ENCODE measurements at regions not wholly inside any gene's neighbourhood (a gene's known extent, or its start where the extent isn't known, plus 50 kb on each side); places are given as distances from the start of the nearest gene placed in this dataset.

DNA sequence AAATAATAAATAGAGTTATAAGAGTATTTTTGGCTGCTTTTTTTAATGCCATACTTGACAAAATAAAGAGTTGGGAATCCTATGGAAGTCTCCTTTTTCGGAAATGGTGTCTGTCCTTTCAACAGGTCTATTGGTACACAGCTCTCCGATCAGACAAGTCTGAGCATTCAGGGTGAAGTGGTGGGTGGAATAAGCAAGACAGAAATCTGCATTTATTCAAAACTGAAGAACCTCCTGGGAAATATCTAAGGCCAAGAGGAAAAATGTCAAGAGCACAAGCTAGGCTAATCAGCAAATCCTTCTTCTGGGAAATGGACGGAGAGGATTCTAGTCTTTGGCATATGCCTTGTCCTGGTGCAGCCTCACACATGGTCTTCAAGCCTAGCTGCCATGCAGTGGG is 309.0 kb downstream of the CENPC start:
- no peak for DNase-seq (ENCODE audit: low spot score)
- H3K4me3 ChIP-seq (ENCODE audit: low read depth, low read length, poor library complexity, severe bottlenecking), result no peak overlapping the region
- H3K4me1 ChIP-seq (ENCODE audit: insufficient read depth, low read length, poor library complexity, severe bottlenecking), result no peaks in the 10 kb centered on the region
- intact Hi-C loops (cut with micrococcal nuclease; ENCODE audit: unreplicated experiment), result no loop called here
- H3K36me3 ChIP-seq (ENCODE audit: insufficient read depth, low read length, poor library complexity, severe bottlenecking), result no peaks in the 10 kb centered on the region
- CTCF ChIA-PET, result no interaction called here
- no peak overlapping the region for H3K27ac ChIP-seq (ENCODE audit: low read depth, low read length, poor library complexity, severe bottlenecking)
- H3K9me3 ChIP-seq (ENCODE audit: low read depth, low read length, poor library complexity, severe bottlenecking), result no peaks in the 10 kb centered on the region
- POLR2A ChIA-PET (ENCODE audit: low non-redundant PET), result no interaction called here
- BruUV-seq (replicated peaks), result no TSS peak
- no peaks in the 10 kb centered on the region for H3K27me3 ChIP-seq (replicated peaks; ENCODE audit: insufficient read depth, low read depth, low read length, poor library complexity)
- TF ChIP-seq EZH2 (IDR thresholded peaks at IDR 0.05; ENCODE audit: borderline replicate concordance, low read depth, low read length, poor library complexity, severe bottlenecking), result no peak
- TF ChIP-seq, protein P1, sequence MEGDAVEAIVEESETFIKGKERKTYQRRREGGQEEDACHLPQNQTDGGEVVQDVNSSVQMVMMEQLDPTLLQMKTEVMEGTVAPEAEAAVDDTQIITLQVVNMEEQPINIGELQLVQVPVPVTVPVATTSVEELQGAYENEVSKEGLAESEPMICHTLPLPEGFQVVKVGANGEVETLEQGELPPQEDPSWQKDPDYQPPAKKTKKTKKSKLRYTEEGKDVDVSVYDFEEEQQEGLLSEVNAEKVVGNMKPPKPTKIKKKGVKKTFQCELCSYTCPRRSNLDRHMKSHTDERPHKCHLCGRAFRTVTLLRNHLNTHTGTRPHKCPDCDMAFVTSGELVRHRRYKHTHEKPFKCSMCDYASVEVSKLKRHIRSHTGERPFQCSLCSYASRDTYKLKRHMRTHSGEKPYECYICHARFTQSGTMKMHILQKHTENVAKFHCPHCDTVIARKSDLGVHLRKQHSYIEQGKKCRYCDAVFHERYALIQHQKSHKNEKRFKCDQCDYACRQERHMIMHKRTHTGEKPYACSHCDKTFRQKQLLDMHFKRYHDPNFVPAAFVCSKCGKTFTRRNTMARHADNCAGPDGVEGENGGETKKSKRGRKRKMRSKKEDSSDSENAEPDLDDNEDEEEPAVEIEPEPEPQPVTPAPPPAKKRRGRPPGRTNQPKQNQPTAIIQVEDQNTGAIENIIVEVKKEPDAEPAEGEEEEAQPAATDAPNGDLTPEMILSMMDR (conservative IDR thresholded peaks at IDR 0.05; ENCODE audit: low read depth, low read length), result no peak

DNA sequence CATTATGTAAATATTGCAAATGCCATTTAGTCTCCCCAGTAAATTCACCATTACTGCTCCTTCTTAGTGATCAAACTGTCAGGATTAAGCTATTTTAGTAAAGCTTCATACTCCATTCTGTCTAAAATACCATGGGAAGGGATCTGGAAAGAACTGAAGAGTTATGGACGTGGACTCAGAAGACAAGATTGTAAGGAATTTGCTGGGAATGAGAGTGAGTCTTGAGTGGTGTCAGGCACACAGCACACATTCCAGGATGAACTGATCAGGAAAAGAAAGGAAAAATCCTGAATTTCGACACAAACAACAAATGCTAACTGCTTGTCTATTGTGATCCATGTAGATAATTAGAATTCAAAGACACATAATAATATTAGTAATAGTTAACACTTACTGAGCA is 311.0 kb downstream of the CENPC start:
- Histone ChIP-seq H3K36me3 (ENCODE audit: insufficient read depth, low read length, poor library complexity, severe bottlenecking) (no peaks in the 10 kb centered on the region), H3K4me1 (ENCODE audit: insufficient read depth, low read length, poor library complexity, severe bottlenecking) (no peaks in the 10 kb centered on the region), H3K27ac (ENCODE audit: low read depth, low read length, poor library complexity, severe bottlenecking) (no peak overlapping the region), H3K27me3 (replicated peaks; ENCODE audit: insufficient read depth, low read depth, low read length, poor library complexity) (no peaks in the 10 kb centered on the region), H3K9me3 (ENCODE audit: low read depth, low read length, poor library complexity, severe bottlenecking) (no peaks in the 10 kb centered on the region), H3K4me3 (ENCODE audit: low read depth, low read length, poor library complexity, severe bottlenecking) (no peak overlapping the region)
- intact Hi-C loops (cut with micrococcal nuclease; ENCODE audit: unreplicated experiment), result no loop called here
- no peak for DNase-seq (ENCODE audit: low spot score)
- ChIA-PET CTCF (no interaction called here), POLR2A (ENCODE audit: low non-redundant PET) (no interaction called here)
- TF ChIP-seq, protein P1 (conservative IDR thresholded peaks at IDR 0.05; ENCODE audit: low read depth, low read length), result no peak
- no peak for TF ChIP-seq EZH2 (IDR thresholded peaks at IDR 0.05; ENCODE audit: borderline replicate concordance, low read depth, low read length, poor library complexity, severe bottlenecking)
- no TSS peak for BruUV-seq (replicated peaks)

DNA sequence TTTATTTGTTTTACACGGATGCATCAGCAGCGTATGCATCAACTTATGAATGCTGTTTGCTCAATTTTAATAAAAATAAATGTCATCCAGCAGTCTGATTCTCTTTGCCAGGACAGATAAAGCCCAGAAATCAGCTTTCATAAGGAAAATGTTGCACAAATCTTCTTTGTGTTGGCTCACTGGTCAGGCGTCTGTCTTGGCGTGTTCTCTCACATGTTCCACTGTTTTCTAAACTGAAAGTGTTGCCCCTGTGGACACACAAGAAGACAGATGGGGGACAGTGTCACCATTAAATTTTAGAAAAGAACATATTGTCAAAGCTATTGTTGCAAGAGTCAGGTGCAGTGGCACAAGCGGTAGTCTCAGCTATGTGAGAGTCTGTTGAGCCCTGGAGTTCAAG is 316.2 kb downstream of the CENPC start:
- Histone ChIP-seq H3K36me3 (ENCODE audit: insufficient read depth, low read length, poor library complexity, severe bottlenecking) (no peaks in the 10 kb centered on the region), H3K27me3 (replicated peaks; ENCODE audit: insufficient read depth, low read depth, low read length, poor library complexity) (no peaks in the 10 kb centered on the region), H3K4me3 (ENCODE audit: low read depth, low read length, poor library complexity, severe bottlenecking) (no peak overlapping the region), H3K4me1 (ENCODE audit: insufficient read depth, low read length, poor library complexity, severe bottlenecking) (no peaks in the 10 kb centered on the region), H3K9me3 (ENCODE audit: low read depth, low read length, poor library complexity, severe bottlenecking) (no peaks in the 10 kb centered on the region), H3K27ac (ENCODE audit: low read depth, low read length, poor library complexity, severe bottlenecking) (no peak overlapping the region)
- DNase-seq (ENCODE audit: low spot score), result no peak
- intact Hi-C loops (cut with micrococcal nuclease; ENCODE audit: unreplicated experiment), result no loop called here
- TF ChIP-seq, protein P1 (conservative IDR thresholded peaks at IDR 0.05; ENCODE audit: low read depth, low read length), result no peak
- no peak for TF ChIP-seq EZH2 (IDR thresholded peaks at IDR 0.05; ENCODE audit: borderline replicate concordance, low read depth, low read length, poor library complexity, severe bottlenecking)
- POLR2A ChIA-PET (ENCODE audit: low non-redundant PET), result no interaction called here
- CTCF ChIA-PET, result no interaction called here
- BruUV-seq (replicated peaks), result no TSS peak
